Kidney epithelial cell (primary cell): ENCODE measurements at regions not wholly inside any gene's neighbourhood (a gene's known extent, or its start where the extent isn't known, plus 50 kb on each side); places are given as distances from the start of the nearest gene placed in this dataset.
A peak's percentile ranks its signal among the peaks of the same experiment; 100 is the strongest.

ENCODE experiments used
- DNase-seq: peaks from one replicate; pipeline ENCODE4 v3.0.0-alpha.2; 2010; ENCODE audit warnings: low read depth
- H3K27me3 ChIP-seq: 2 replicates; pipeline ENCODE4 v1.6.0; 2011; ENCODE audit warnings: low read length; ENCODE audit not compliant: control insufficient read depth, insufficient read depth
- H3K36me3 ChIP-seq: 2 replicates; pipeline ENCODE4 v1.5.1; 2011; ENCODE audit warnings: low read length; ENCODE audit not compliant: control insufficient read depth, insufficient read depth
- H3K4me3 ChIP-seq: 2 replicates; pipeline ENCODE4 v1.5.1; 2011; ENCODE audit warnings: low read depth, mild to moderate bottlenecking, control low read depth, low read length
- TF ChIP-seq, protein P1 (sequence below): IDR thresholded peaks from 2 replicates; pipeline ENCODE4 v1.5.1; 2011; ENCODE audit warnings: mild to moderate bottlenecking, moderate library complexity, low read length, control low read depth, inconsistent platforms; ENCODE audit not compliant: insufficient read depth, poor library complexity, severe bottlenecking

DNA sequence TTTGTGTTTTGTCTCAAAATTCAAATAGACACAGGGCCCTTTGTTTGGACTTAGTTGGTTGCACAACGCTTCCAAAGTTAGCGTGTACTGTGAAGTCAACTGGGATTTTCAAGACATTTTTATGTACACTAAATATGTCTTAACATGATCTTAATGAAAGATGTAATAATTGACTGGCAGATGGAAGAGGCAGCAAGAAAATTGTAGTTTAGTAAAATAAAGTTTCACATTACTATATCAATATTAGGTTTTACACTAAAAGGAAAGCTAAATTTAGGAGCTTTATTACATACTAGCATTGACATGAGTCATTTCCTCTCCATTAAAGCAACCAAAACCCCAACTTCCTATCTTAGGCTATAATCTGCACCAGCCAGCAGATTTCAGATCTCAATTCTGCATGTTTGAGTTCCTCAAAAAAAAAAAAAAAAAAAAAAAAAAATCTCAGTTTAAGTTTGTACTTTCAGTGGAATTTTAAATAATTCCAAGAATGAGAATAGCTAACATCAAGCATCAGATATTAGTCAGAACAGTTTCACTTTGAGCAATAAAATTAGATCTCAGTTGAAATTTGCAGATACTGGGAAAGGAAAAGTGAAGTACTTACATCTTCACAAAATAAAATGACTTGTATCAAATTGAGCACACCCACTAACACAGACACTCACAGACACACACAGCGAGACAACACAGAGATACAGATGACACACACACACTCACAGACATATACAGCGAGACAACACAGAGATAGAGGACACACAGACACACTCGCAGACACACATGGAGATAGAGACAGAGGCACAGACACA, 346.6 kb upstream of the KLF6 start:
- H3K27me3 ChIP-seq: no peaks in the 10 kb centered on the region
- H3K36me3 ChIP-seq: no peaks in the 10 kb centered on the region
- peak; percentile 56 for DNase-seq
- TF ChIP-seq, protein P1, sequence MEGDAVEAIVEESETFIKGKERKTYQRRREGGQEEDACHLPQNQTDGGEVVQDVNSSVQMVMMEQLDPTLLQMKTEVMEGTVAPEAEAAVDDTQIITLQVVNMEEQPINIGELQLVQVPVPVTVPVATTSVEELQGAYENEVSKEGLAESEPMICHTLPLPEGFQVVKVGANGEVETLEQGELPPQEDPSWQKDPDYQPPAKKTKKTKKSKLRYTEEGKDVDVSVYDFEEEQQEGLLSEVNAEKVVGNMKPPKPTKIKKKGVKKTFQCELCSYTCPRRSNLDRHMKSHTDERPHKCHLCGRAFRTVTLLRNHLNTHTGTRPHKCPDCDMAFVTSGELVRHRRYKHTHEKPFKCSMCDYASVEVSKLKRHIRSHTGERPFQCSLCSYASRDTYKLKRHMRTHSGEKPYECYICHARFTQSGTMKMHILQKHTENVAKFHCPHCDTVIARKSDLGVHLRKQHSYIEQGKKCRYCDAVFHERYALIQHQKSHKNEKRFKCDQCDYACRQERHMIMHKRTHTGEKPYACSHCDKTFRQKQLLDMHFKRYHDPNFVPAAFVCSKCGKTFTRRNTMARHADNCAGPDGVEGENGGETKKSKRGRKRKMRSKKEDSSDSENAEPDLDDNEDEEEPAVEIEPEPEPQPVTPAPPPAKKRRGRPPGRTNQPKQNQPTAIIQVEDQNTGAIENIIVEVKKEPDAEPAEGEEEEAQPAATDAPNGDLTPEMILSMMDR: no peak
- H3K4me3 ChIP-seq: no peak overlapping the region

- Histone ChIP-seq H3K4me3 (no peak overlapping the region), H3K36me3 (no peaks in the 10 kb centered on the region), H3K27me3 (no peaks in the 10 kb centered on the region)
- TF ChIP-seq, protein P1: no peak
- no peak for DNase-seq
Observed at GRCh38 chr10:4130685-4131084, 345.7 kb upstream of the KLF6 start.

DNA sequence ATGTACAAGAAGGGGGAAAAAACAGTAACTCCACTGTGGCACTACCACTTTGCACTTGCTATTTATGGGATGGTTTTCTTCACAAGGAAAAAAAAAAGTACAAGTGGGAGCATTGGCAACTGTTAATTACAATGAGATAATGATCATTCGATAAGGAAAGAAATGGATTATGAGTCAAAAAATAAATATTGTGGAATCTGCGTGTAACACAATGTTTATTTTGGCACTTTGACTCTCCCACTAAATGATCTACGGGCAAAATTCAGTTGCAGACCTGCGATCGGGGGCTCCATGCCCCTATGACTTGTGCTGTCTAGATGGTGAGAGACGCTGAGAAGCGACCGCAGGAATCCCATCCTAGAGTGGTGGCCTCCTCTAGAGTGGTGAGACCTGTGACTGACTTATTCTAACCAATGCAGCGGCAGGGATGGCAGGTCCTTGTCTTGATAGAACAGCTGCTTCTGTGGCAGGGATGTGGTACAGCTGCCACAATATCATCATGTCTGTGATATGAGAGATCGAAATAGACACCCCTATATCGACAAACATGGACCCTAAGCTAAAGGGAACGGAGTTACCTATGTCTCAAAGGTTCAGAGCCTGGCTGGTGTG, 345.0 kb upstream of the KLF6 start:
- H3K36me3 ChIP-seq: no peaks in the 10 kb centered on the region
- DNase-seq: no peak
- H3K4me3 ChIP-seq: no peak overlapping the region
- TF ChIP-seq, protein P1: no peak
- H3K27me3 ChIP-seq: no peaks in the 10 kb centered on the region

DNA sequence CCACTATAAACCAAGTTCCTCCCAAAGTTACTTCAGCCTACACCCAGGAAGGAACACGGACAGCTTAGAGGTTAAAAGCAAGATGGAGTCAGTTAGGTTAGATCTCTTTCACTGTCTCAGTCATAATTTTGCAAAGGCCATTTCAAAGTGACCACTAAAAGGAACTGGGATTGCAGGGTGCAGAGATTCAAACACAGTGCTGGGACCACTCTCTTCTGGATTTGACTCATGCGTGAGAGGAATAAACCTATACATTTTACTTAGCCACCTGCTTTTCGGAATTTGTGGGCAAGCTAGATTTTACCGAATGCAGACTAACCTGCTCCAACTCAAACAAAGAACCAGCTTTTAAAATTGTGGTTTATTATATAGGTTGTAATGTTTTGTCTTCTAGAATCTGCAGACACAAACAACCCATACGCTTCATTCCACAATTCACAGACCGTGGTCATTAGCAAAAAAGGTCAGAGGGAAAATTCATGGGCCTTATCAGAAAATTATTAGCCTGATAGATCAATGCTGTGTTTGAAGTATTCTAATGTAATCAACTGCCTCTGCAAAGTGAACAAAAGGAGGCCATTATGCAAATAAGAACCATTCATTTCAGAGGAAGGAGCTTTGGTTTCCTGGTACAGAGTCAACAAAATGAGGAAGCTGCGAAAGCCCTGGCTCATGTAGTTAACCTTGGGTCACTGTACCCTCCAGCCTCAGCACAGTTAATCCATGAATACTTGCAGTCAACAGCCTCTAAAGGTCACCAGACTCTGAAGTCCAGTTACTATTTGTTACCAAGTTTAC, 342.7 kb upstream of the KLF6 start:
- TF ChIP-seq, protein P1: no peak
- DNase-seq: no peak
- Histone ChIP-seq H3K36me3 (no peaks in the 10 kb centered on the region), H3K27me3 (no peaks in the 10 kb centered on the region), H3K4me3 (no peak overlapping the region)

- H3K27me3 ChIP-seq: no peaks in the 10 kb centered on the region
- no peak overlapping the region for H3K4me3 ChIP-seq
- TF ChIP-seq, protein P1: no peak
- DNase-seq: no peak
- H3K36me3 ChIP-seq: no peaks in the 10 kb centered on the region
Observed at GRCh38 chr10:4125776-4126175, 340.8 kb upstream of the KLF6 start.
